ENCODE measurements at regions not wholly inside any gene's neighbourhood (a gene's known extent, or its start where the extent isn't known, plus 50 kb on each side); places are given as distances from the start of the nearest gene placed in this dataset.

DNA sequence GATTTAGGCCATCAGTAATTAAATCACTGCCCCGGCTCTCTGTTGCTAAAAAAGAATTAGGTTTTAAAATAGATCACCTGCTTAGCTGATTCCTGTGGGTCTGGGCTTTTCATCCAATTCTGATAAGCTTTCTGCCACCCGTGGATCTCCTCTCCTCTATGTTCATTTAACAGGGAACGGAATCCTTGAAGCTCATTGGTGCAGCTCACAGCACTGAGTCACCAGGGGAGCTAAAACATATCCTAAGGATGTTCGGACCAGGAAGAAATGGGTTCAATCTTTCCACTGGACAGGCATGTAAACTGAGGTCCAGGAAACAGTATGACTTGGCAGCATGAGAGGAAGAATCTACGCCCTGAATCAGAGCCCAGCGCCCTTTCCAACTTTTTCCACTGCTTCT, 267.1 kb upstream of the GRIA1 start:
- ChIA-PET CTCF (no interaction called here), POLR2A (no interaction called here), RAD21 (ENCODE audit: low non-redundant PET in 1 of 2, low total read pairs in 2 of 2, uncharacterized antibody in 2 of 2, unreplicated experiment in 2 of 2) (no interaction called here)
- no peaks in the 10 kb centered on the region for H3K36me3 ChIP-seq (ENCODE audit: control insufficient read depth in 1 of 2, insufficient read depth in 2 of 2, low read length in 2 of 2)
- no peak overlapping the region for H3K9ac ChIP-seq (ENCODE audit: low read length)
- TF ChIP-seq YY1 (IDR thresholded peaks at IDR 0.05; ENCODE audit: extremely low read depth, insufficient replicate concordance, low read depth, low read length) (no peak), POLR2A (IDR thresholded peaks at IDR 0.05; ENCODE audit: borderline replicate concordance, extremely low read depth, insufficient read depth, insufficient read length) (no peak), FOSL1 (IDR thresholded peaks at IDR 0.05; ENCODE audit: low read depth) (no peak), JUND (IDR thresholded peaks at IDR 0.05) (no peak), EGR1 (IDR thresholded peaks at IDR 0.05; ENCODE audit: low read depth) (no peak), TCF7L2 (IDR thresholded peaks at IDR 0.05; ENCODE audit: borderline replicate concordance, extremely low read depth, insufficient read depth, insufficient read length) (no peak), POLR2AphosphoS5 (IDR thresholded peaks at IDR 0.05; ENCODE audit: low read depth, low read length) (no peak), SIN3A (IDR thresholded peaks at IDR 0.05; ENCODE audit: low read depth) (no peak), SRF (IDR thresholded peaks at IDR 0.05; ENCODE audit: low read depth) (no peak), ZNF274 (IDR thresholded peaks at IDR 0.05; ENCODE audit: low read depth, low read length) (no peak), CEBPB (IDR thresholded peaks at IDR 0.05; ENCODE audit: low read depth) (no peak)
- no peaks in the 10 kb centered on the region for H3K27me3 ChIP-seq (ENCODE audit: insufficient read depth, low read length)
- no peaks in the 10 kb centered on the region for H3K4me1 ChIP-seq (ENCODE audit: control insufficient read depth in 1 of 2, insufficient read depth in 2 of 2, low read length in 2 of 2)
- DNase-seq (ENCODE audit: low read depth, low spot score) (no peak), ATAC-seq (no peak)
- intact Hi-C loops (cut with micrococcal nuclease) = no loop called here
- H3K4me2 ChIP-seq (ENCODE audit: low read length) = no peak overlapping the region
- BruUV-seq (replicated peaks) = no TSS peak
- no peak overlapping the region for H3K27ac ChIP-seq (ENCODE audit: low read depth, low read length)
- H3K9me2 ChIP-seq (ENCODE audit: insufficient read depth) = no peaks in the 10 kb centered on the region
- H3K4me3 ChIP-seq (replicated peaks in 1 of 2; ENCODE audit: low read depth in 1 of 2, low read length in 2 of 2) = no peak overlapping the region
- no peaks in the 10 kb centered on the region for H4K20me1 ChIP-seq (ENCODE audit: insufficient read depth)
- no peak overlapping the region for H2AFZ ChIP-seq (ENCODE audit: low read depth, low read length, poor library complexity, severe bottlenecking)
- no peaks in the 10 kb centered on the region for H3K79me2 ChIP-seq (ENCODE audit: insufficient read depth, low read length)
- H3K9me3 ChIP-seq (ENCODE audit: control insufficient read depth in 1 of 2, insufficient read depth in 1 of 2, low read depth in 1 of 2, low read length in 2 of 2) = no peaks in the 10 kb centered on the region; a peak in 1 of 4 replicates

DNA sequence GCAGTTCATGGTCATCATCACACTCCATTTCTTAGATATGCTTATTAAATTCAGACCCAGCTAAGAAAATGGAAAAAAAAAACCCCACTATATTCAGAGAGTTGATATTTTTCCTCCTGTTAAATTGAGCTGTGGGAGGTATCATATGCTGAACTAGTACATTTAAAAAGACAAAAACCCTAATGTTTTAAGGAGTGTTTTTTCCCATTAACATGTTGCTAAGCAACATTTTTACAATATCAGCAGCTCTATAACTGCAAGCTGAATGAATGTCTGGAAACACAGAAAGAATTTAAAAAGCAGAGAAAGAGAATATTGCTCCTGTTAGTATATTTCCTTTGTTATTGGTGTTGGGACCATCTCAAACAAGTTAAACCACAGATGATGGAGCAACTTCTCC, 265.8 kb upstream of the GRIA1 start:
- intact Hi-C loops (cut with micrococcal nuclease) = no loop called here
- no peaks in the 10 kb centered on the region; a peak in 1 of 4 replicates for H3K9me3 ChIP-seq (ENCODE audit: control insufficient read depth in 1 of 2, insufficient read depth in 1 of 2, low read depth in 1 of 2, low read length in 2 of 2)
- H3K9me2 ChIP-seq (ENCODE audit: insufficient read depth) = no peaks in the 10 kb centered on the region
- ChIA-PET RAD21 (ENCODE audit: low non-redundant PET in 1 of 2, low total read pairs in 2 of 2, uncharacterized antibody in 2 of 2, unreplicated experiment in 2 of 2) (no interaction called here), CTCF (no interaction called here), POLR2A (no interaction called here)
- no peaks in the 10 kb centered on the region for H3K4me1 ChIP-seq (ENCODE audit: control insufficient read depth in 1 of 2, insufficient read depth in 2 of 2, low read length in 2 of 2)
- H2AFZ ChIP-seq (ENCODE audit: low read depth, low read length, poor library complexity, severe bottlenecking) = no peak overlapping the region
- H3K4me2 ChIP-seq (ENCODE audit: low read length) = no peak overlapping the region
- H3K27ac ChIP-seq (ENCODE audit: low read depth, low read length) = no peak overlapping the region
- no TSS peak for BruUV-seq (replicated peaks)
- no peaks in the 10 kb centered on the region for H3K79me2 ChIP-seq (ENCODE audit: insufficient read depth, low read length)
- H3K9ac ChIP-seq (ENCODE audit: low read length) = no peak overlapping the region
- TF ChIP-seq ELF1 (IDR thresholded peaks at IDR 0.05; ENCODE audit: borderline replicate concordance, low read depth) = no peak
- H3K27me3 ChIP-seq (ENCODE audit: insufficient read depth, low read length) = no peaks in the 10 kb centered on the region
- ATAC-seq (no peak), DNase-seq (ENCODE audit: low read depth, low spot score) (no peak)
- no peak overlapping the region for H3K4me3 ChIP-seq (replicated peaks in 1 of 2; ENCODE audit: low read depth in 1 of 2, low read length in 2 of 2)
- no peaks in the 10 kb centered on the region for H3K36me3 ChIP-seq (ENCODE audit: control insufficient read depth in 1 of 2, insufficient read depth in 2 of 2, low read length in 2 of 2)
- no peaks in the 10 kb centered on the region for H4K20me1 ChIP-seq (ENCODE audit: insufficient read depth)
